Progenitor cell of endocrine pancreas (in vitro differentiated cells): ENCODE measurements at regions not wholly inside any gene's neighbourhood (a gene's known extent, or its start where the extent isn't known, plus 50 kb on each side); places are given as distances from the start of the nearest gene placed in this dataset.

Source experiments
- DNase-seq: peaks from one replicate; pipeline ENCODE4 v3.0.0; 2021; ENCODE audit warnings: low spot score; ENCODE audit not compliant: unreplicated experiment
- H3K27ac Mint-ChIP-seq: 2 replicates; pipeline ENCODE4 v1.8.0; 2021; ENCODE audit warnings: mild to moderate bottlenecking, moderate library complexity, mixed read lengths
- H3K27me3 Mint-ChIP-seq: 2 replicates; pipeline ENCODE4 v1.8.0; 2021; ENCODE audit warnings: mixed read lengths
- H3K36me3 Mint-ChIP-seq: 2 replicates; pipeline ENCODE4 v1.8.0; 2022; ENCODE audit warnings: mixed read lengths; ENCODE audit not compliant: insufficient read depth
- H3K4me1 Mint-ChIP-seq: 2 replicates; pipeline ENCODE4 v1.8.0; 2021; ENCODE audit warnings: low read depth, mixed read lengths
- H3K4me3 Mint-ChIP-seq: 2 replicates; pipeline ENCODE4 v1.8.0; 2021; ENCODE audit warnings: low read depth, mild to moderate bottlenecking, moderate library complexity, mixed read lengths
- H3K9me3 Mint-ChIP-seq: 2 replicates; pipeline ENCODE4 v1.8.0; 2021; ENCODE audit warnings: low read depth, mixed read lengths
- TF ChIP-seq, protein P1 (sequence below): fragments of 200-600 bp; sonication (generic); IDR thresholded peaks from one replicate; pipeline ENCODE4 v1.5.0; 2021; ENCODE audit warnings: antibody characterized with exemption, mild to moderate bottlenecking; ENCODE audit not compliant: unreplicated experiment

DNA sequence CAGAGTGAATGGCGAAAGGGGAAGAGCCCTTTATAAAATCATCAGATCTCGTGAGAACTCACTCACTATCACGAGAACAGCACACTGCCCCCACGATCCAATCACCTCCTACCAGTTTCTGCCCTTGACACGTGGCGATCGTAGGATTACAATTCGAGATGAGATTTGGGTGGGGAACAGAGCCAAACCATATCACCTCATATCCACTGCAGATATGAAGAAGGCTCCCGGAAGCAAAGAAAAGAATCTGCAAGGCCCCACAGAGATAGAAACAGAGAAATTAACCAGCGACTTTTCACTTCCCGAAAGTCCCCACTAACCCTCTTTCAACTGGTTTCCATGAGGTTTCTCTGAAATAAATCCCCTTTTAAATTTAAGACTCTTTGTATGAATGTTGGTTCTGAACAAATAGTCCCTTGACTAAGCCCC lies 86.2 kb upstream of the IRF2BP2 start:
- Mint-ChIP-seq H3K9me3 (no peaks in the 10 kb centered on the region), H3K4me3 (no peak overlapping the region), H3K4me1 (peaks cover 15% of the 10 kb centered on the region), H3K27me3 (peaks cover 4% of the 10 kb centered on the region), H3K27ac (no peak overlapping the region), H3K36me3 (no peaks in the 10 kb centered on the region)
- TF ChIP-seq, protein P1, sequence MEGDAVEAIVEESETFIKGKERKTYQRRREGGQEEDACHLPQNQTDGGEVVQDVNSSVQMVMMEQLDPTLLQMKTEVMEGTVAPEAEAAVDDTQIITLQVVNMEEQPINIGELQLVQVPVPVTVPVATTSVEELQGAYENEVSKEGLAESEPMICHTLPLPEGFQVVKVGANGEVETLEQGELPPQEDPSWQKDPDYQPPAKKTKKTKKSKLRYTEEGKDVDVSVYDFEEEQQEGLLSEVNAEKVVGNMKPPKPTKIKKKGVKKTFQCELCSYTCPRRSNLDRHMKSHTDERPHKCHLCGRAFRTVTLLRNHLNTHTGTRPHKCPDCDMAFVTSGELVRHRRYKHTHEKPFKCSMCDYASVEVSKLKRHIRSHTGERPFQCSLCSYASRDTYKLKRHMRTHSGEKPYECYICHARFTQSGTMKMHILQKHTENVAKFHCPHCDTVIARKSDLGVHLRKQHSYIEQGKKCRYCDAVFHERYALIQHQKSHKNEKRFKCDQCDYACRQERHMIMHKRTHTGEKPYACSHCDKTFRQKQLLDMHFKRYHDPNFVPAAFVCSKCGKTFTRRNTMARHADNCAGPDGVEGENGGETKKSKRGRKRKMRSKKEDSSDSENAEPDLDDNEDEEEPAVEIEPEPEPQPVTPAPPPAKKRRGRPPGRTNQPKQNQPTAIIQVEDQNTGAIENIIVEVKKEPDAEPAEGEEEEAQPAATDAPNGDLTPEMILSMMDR: no peak
- DNase-seq: no peak

DNA sequence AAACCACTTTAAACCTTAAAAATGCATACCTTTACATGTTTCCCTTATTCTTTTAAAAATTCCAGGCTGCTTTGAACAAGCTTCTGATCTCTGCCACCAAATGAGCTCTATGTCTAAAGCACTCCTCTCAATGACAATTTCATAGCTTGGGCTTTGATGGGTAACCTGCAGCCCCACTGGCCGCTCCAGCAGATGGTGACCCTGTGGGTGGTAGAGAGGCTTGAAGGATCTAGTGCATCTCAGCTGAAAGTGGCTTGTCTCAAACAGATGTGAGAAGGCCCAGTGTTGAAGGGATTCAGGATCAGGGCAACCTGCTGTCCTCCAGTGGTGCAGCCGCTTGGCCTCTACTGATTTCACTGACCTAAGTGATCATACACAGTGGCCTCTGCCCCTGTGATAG lies 84.7 kb upstream of the IRF2BP2 start:
- Mint-ChIP-seq H3K9me3 (no peaks in the 10 kb centered on the region), H3K27ac (no peak overlapping the region), H3K36me3 (no peaks in the 10 kb centered on the region), H3K27me3 (peaks cover 4% of the 10 kb centered on the region), H3K4me1 (peaks cover 2% of the 10 kb centered on the region), H3K4me3 (no peak overlapping the region)
- DNase-seq: no peak
- TF ChIP-seq, protein P1: no peak

DNA sequence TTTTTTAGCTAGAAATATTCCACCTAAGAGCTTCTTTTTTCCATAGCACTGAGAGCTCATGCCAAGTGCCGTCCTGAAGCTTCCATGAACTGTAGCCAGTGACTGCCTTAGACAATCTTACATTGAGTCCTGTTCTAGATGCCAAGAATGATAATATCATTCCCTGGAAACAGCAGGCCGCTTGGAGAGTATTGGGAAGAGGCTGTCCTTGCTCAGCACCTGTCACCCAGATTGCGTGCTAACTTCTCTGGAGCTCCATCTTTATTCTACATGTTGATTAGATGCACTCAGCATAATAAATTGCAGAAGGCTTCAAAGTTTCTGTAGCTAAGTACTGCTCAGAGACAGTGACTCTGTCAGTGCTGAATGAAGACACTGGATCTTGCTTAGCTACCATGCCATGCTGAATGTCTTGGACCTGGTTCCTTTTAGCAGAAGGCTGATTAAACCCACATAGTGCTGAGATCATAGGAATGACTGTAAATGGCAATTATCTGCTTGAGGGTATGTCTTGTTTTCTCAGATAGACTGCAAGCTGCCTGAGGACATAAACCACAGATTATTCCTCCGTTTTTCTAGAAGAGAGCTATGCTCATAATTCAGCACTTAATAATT lies 83.1 kb upstream of the IRF2BP2 start:
- H3K4me1 Mint-ChIP-seq: no peaks in the 10 kb centered on the region
- H3K9me3 Mint-ChIP-seq: no peaks in the 10 kb centered on the region
- TF ChIP-seq, protein P1: no peak
- H3K36me3 Mint-ChIP-seq: no peaks in the 10 kb centered on the region
- no peak overlapping the region for H3K27ac Mint-ChIP-seq
- DNase-seq: no peak
- no peak overlapping the region for H3K4me3 Mint-ChIP-seq
- peaks cover 3% of the 10 kb centered on the region for H3K27me3 Mint-ChIP-seq

- no peak for DNase-seq
- Mint-ChIP-seq H3K36me3 (no peaks in the 10 kb centered on the region), H3K4me1 (no peaks in the 10 kb centered on the region), H3K27ac (no peak overlapping the region), H3K9me3 (no peaks in the 10 kb centered on the region), H3K27me3 (no peaks in the 10 kb centered on the region), H3K4me3 (no peak overlapping the region)
- TF ChIP-seq, protein P1: no peak
These were observed 81.6 kb upstream of the IRF2BP2 start for GRCh38 chr1:234691567-234691966.

DNA sequence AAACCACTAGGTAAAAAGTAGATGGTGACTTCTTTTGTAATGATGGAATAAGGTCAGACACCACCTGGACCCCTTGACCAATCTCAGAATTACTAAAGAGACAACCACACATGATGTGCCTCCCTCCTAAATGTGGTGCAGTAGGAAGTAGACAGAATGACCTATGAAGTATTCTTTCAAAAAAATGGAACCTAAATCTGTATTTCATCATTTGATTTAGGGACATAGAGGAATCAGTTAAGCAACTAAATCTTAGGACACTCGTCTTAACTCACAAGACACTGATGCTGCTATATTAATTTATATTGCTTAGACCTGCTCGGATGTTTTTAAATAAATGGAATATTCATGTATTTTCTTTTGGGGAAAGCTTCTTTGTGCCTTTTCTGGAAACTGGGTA lies 80.9 kb upstream of the IRF2BP2 start:
- DNase-seq: no peak
- no peak overlapping the region for H3K27ac Mint-ChIP-seq
- H3K36me3 Mint-ChIP-seq: peaks cover 3% of the 10 kb centered on the region
- TF ChIP-seq, protein P1: no peak
- H3K4me1 Mint-ChIP-seq: no peaks in the 10 kb centered on the region
- peaks cover 4% of the 10 kb centered on the region for H3K9me3 Mint-ChIP-seq
- H3K27me3 Mint-ChIP-seq: no peaks in the 10 kb centered on the region
- H3K4me3 Mint-ChIP-seq: no peak overlapping the region
